Astrocyte of the hippocampus (primary cell): ENCODE measurements at regions not wholly inside any gene's neighbourhood (a gene's known extent, or its start where the extent isn't known, plus 50 kb on each side); places are given as distances from the start of the nearest gene placed in this dataset.
"Not testable (repeated sequence)": the region's sequence is repeated elsewhere in the genome, so short reads cannot be mapped to it uniquely, and the experiment has no call there.

Experiments used
- DNase-seq: peaks from one replicate; pipeline ENCODE4 v3.0.0; 2011; ENCODE audit warnings: low read depth, low spot score

GRCh38 chr7:109616551-109617069 lies 1046.9 kb downstream of the DNAJB9 start:
- DNase-seq = no peak

GRCh38 chr7:109622320-109622719 lies 1052.6 kb downstream of the DNAJB9 start:
- DNase-seq = no peak

GRCh38 chr7:109632890-109633289 lies 1063.2 kb downstream of the DNAJB9 start:
- DNase-seq = not testable (repeated sequence)

GRCh38 chr7:109635374-109635773 lies 1065.7 kb downstream of the DNAJB9 start:
- no peak for DNase-seq

GRCh38 chr7:109637428-109637990 lies 1067.8 kb downstream of the DNAJB9 start:
- no peak for DNase-seq

- DNase-seq = no peak
Measured at GRCh38 chr7:109638321-109638720, 1068.6 kb downstream of the DNAJB9 start.

- no peak for DNase-seq
Measured at GRCh38 chr7:109639561-109639960, 1069.9 kb downstream of the DNAJB9 start.

- DNase-seq = no peak
Measured at GRCh38 chr7:109641445-109641844, 1071.8 kb downstream of the DNAJB9 start.

- no peak for DNase-seq
Measured at GRCh38 chr7:109646124-109646523, 1076.5 kb downstream of the DNAJB9 start.

GRCh38 chr7:109646594-109646993 lies 1076.9 kb downstream of the DNAJB9 start:
- DNase-seq = not testable (repeated sequence)

- not testable (repeated sequence) for DNase-seq
Measured at GRCh38 chr7:109647263-109647662, 1077.6 kb downstream of the DNAJB9 start.

- no peak for DNase-seq
Measured at GRCh38 chr7:109659261-109659660, 1089.6 kb downstream of the DNAJB9 start.

GRCh38 chr7:109660401-109660800 lies 1090.7 kb downstream of the DNAJB9 start:
- no peak for DNase-seq

- no peak for DNase-seq
Measured at GRCh38 chr7:109663806-109664205, 1094.1 kb downstream of the DNAJB9 start.

- not testable (repeated sequence) for DNase-seq
Measured at GRCh38 chr7:109687269-109687668, 1117.6 kb downstream of the DNAJB9 start.

- DNase-seq = not testable (repeated sequence)
Measured at GRCh38 chr7:109692613-109693012, 1122.9 kb downstream of the DNAJB9 start.

- no peak for DNase-seq
Measured at GRCh38 chr7:109694149-109695071, 1124.7 kb downstream of the DNAJB9 start.

- no peak for DNase-seq
Measured at GRCh38 chr7:109695419-109695818, 1125.7 kb downstream of the DNAJB9 start.

GRCh38 chr7:109696723-109697122 lies 1127.0 kb downstream of the DNAJB9 start:
- no peak for DNase-seq

- no peak for DNase-seq
Measured at GRCh38 chr7:109699661-109700060, 1130.0 kb downstream of the DNAJB9 start.

GRCh38 chr7:109713366-109713765 lies 1143.7 kb downstream of the DNAJB9 start:
- no peak for DNase-seq

GRCh38 chr7:109719359-109719758 lies 1149.7 kb downstream of the DNAJB9 start:
- DNase-seq = not testable (repeated sequence)

- no peak for DNase-seq
Measured at GRCh38 chr7:109734601-109735000, 1164.9 kb downstream of the DNAJB9 start.
